Activated CD4-positive, CD25-positive, alpha-beta regulatory T cell (primary cell): ENCODE measurements at regions not wholly inside any gene's neighbourhood (a gene's known extent, or its start where the extent isn't known, plus 50 kb on each side); places are given as distances from the start of the nearest gene placed in this dataset.

Experiments used
- DNase-seq, 4 experiments: peaks; one replicate each; lab custom pipeline; 2025; lab: John Stamatoyannopoulos, UW

DNA sequence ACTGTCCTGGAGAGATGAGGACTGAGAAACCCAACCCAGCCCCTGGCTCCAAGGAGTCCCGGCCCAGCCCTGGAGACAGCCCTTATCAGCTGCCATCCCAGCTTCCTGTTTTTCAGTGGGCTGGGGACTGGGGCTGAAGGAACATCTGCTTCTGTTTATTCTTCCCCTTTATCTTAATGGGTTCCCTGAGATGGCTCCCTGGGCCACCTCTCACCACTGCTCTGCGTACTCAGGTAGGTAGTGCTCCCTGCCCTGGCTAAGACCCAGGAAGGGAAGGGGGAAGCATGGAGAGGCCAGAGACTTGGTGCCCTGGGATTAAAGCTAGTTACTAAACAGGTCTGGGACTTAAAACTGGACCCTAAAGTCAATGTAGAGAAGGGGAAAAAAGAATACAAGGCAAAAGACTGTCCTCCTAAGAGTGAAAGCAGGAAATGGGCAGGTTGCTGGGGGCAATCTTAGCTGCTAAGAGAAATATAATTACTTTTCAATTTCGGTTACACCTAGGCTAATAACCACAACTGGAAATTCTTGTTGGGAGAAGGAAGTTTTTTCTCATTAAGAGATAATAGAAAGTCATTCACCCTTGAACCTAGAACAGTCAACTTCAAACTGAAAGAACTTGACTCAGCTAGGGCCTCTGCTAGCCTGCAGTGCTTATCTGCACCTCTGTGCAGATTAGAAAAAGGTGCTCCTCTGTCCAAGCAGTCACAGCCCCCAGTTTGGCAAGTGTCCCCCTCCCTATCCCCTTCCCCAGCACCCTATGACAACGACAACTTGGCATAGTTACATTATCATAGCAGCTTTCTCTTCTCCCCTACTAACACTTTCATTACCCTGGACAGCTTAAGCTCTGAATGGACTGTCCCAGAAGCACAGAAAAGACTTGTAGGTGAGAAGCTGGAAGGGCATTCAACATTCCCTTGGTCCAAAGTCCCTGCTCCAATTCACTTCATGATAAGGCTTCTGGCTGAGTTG, 65.6 kb upstream of the KDM7A start:
- no peak for DNase-seq

DNA sequence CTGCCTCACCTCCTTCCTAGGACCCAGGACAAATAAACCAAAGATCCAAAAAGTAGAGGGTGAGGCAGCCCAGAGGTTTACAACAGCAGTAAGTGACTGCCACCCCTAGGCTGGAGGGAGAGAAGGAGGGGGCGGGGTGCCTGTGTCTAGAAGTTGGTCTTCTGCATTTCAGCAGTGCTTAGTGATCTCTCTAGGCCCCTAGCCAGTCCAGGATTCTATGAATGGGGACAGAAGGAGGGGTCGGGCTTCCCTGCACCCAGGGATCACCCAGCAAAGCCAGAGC, 62.8 kb upstream of the KDM7A start:
- no peak for DNase-seq

- no peak for DNase-seq
Measured at GRCh38 chr7:140238778-140239652, 62.2 kb upstream of the KDM7A start.

- no peak for DNase-seq
Measured at GRCh38 chr7:140237390-140237789, 60.6 kb upstream of the KDM7A start.

- no peak for DNase-seq
Measured at GRCh38 chr7:140236626-140237025, 59.8 kb upstream of the KDM7A start.

DNA sequence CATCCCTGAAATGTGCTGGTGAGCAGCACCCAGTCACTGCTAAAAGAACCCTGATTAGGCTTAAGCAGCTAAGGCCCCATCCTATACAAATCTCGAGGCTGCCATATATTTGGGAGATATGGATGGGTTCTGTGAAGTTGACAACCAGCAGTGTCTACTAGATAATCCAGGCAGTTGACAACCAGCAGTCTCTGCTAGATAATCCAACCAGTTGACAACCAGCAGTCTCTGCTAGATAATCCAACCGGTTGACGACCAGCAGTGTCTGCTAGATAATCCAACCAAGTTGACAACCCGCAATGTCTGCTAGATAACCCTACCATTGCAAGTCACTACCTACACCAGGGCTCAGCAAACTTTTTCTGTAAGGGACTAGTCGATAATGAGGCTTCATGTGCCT, 58.3 kb upstream of the KDM7A start:
- DNase-seq: no peak

DNA sequence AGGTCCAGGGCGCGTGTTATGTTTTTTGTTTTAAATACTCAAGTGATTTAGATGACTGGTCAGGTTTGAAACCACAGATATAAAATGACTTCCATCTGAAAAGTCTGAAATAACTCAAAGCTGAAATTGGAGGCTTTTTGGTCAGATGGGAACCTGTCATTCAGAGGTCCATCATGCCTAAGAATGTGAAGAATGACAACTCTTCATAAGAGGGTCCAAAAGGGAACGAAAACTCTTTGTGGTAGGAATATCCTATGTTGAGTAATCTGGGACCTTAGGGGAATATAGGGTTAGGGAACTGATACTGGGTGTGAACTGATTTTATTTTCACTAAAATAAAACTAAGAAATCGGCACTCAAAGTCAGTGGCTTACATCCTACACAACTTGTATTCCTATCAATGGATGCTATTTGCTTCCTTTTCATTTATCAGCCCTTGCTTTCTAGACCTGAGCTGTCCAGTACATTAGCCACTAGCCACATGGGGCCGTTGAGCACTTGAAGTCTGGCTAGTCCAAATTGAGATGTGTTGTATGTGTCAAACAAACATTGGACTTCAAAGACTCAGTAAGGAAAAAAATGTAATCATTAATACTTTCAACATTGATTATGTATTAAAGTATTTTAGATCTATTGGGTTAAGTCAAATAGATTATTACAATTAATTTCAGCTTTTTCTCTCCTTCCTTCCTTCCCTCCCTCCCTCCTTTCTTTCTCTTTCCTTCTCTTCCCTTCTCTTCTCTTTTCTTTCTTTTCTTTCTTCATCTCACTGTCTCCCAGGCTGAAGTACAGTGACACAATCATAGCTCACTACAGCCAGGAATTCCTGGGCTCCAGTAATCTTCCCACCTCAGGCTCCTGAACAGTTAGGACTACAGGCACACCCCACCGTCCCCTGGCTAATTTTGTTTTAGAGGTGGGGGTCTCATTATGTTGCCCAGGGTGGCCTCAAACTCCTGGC, 56.5 kb upstream of the KDM7A start:
- DNase-seq: no peak

- DNase-seq: no peak
Measured at GRCh38 chr7:140231771-140232491, 55.1 kb upstream of the KDM7A start.

GRCh38 chr7:140230861-140231770, 54.3 kb upstream of the KDM7A start:
- DNase-seq: peak in 3 of 4 experiments; percentile 32 to 60 (median 34)

GRCh38 chr7:140230516-140230860, 53.7 kb upstream of the KDM7A start:
- DNase-seq: peak; percentile 42 to 75 (median 66)

DNA sequence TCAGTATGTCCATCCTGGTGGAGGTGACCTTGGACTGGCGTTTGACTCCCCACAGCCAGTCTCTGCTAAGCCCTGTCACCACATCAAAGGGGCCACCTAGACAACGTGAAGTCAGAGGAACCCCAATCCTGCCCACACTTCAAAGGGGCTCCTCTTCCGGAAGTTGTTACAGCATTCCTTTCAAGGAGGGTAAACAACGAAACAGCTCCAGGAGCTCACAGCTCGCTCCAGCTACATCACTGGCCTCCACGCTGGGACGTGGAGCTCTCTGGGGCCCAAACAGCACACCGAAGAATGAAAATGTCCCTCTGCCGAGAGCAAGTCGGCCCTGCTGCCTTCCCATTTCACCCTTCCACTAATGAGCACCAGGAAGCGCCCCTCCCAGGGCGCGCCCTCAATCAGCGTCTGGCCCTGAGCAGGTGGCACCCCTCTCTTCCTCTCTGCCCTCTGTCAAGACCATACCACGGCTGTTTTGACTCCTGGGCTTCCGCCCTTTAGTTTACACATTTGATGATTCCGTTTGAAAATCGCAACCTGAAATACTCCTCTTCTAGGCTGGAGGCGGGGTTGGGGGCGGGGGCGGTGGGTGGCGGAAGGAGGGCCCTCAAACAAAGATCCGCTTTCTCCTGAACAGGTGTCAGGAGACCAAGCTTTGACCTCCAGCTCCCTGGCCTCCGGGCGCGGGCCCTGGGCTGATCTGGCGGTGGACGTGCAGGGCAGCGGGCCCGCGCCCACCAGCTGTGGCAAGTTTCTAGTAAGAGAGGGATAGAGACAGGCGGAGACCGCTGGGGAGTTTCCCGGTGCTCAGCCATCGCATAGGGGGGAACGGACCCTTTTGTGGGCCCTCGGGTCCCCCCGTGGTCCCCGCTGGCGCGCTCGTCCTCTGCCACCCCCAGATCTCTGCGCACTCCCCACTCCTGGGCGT, 53.1 kb upstream of the KDM7A start:
- peak in 3 of 4 experiments; percentile 22 to 58 (median 56) for DNase-seq

- no peak for DNase-seq
Measured at GRCh38 chr7:140229101-140229525, 52.3 kb upstream of the KDM7A start.
